ENCODE measurements at regions not wholly inside any gene's neighbourhood (a gene's known extent, or its start where the extent isn't known, plus 50 kb on each side); places are given as distances from the start of the nearest gene placed in this dataset.

- DNase-seq (ENCODE audit: low read depth), result no peak
- TF ChIP-seq, protein P1, sequence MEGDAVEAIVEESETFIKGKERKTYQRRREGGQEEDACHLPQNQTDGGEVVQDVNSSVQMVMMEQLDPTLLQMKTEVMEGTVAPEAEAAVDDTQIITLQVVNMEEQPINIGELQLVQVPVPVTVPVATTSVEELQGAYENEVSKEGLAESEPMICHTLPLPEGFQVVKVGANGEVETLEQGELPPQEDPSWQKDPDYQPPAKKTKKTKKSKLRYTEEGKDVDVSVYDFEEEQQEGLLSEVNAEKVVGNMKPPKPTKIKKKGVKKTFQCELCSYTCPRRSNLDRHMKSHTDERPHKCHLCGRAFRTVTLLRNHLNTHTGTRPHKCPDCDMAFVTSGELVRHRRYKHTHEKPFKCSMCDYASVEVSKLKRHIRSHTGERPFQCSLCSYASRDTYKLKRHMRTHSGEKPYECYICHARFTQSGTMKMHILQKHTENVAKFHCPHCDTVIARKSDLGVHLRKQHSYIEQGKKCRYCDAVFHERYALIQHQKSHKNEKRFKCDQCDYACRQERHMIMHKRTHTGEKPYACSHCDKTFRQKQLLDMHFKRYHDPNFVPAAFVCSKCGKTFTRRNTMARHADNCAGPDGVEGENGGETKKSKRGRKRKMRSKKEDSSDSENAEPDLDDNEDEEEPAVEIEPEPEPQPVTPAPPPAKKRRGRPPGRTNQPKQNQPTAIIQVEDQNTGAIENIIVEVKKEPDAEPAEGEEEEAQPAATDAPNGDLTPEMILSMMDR (IDR thresholded peaks at IDR 0.05; ENCODE audit: insufficient read depth, low read length), result no peak
Measured at GRCh38 chr1:55990007-55990406, 589.4 kb downstream of the PLPP3 start.

DNA sequence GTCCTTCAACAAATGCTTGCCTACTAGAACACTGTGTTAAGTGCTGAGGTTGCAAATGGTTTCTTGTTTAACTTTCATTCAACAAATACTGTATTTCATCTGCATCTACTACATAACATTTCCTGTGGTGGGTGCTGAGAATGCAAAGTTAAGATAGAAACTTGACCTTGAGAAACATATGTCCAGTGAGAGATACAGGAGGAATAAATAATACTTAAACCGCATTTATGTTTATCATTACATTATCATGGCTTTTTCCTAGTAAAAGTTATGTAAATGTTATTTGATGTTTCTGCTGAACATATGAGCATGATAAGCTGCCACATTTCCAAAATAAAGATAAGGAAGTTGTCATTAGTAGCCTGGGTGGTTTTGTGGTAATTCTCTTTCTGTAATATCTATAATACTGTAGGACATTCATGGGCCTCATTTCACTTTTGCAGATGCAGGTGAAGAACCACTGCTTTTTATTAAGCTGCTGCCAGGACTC, 590.4 kb downstream of the PLPP3 start:
- no peak for DNase-seq (ENCODE audit: low read depth)
- TF ChIP-seq, protein P1 (IDR thresholded peaks at IDR 0.05; ENCODE audit: insufficient read depth, low read length), result no peak
- no peak overlapping the region for H3K4me3 ChIP-seq (ENCODE audit: low read depth, low read length)

More at GRCh38 chr1:55990007-55990406, 589.4 kb downstream of the PLPP3 start:
- no peak overlapping the region for H3K4me3 ChIP-seq (ENCODE audit: low read depth, low read length)

GRCh38 chr1:55987491-55988249, 591.7 kb downstream of the PLPP3 start:
- DNase-seq (ENCODE audit: low read depth), result peak; percentile 74
- TF ChIP-seq, protein P1 (IDR thresholded peaks at IDR 0.05; ENCODE audit: insufficient read depth, low read length), result no peak
- no peak overlapping the region for H3K4me3 ChIP-seq (ENCODE audit: low read depth, low read length)

DNA sequence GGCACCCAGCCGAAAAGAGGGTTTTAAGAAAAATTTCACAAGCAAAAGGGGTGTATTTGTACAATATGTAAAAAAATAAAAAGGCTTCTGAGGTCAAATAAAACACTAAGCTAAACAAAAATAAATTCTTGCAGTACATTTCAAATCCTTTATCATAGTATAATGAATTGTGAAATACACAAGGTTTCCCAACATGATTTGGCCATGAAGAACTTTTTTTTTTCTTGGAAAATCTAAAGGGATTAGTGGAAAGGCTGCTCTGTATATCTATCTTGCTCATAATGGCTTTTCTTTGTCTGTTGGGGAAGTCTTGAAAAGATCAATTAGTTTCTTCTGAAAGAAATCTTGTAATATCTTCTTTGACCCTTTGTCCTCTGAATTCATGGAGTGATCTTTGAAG, 593.4 kb downstream of the PLPP3 start:
- TF ChIP-seq, protein P1 (IDR thresholded peaks at IDR 0.05; ENCODE audit: insufficient read depth, low read length), result no peak
- H3K4me3 ChIP-seq (ENCODE audit: low read depth, low read length), result no peak overlapping the region
- peak; percentile 82 for DNase-seq (ENCODE audit: low read depth)

- no peak overlapping the region for H3K4me3 ChIP-seq (ENCODE audit: low read depth, low read length)
- peak; percentile 76 for DNase-seq (ENCODE audit: low read depth)
- TF ChIP-seq, protein P1 (IDR thresholded peaks at IDR 0.05; ENCODE audit: insufficient read depth, low read length), result no peak
Measured at GRCh38 chr1:55981010-55981650, 598.2 kb downstream of the PLPP3 start.

DNA sequence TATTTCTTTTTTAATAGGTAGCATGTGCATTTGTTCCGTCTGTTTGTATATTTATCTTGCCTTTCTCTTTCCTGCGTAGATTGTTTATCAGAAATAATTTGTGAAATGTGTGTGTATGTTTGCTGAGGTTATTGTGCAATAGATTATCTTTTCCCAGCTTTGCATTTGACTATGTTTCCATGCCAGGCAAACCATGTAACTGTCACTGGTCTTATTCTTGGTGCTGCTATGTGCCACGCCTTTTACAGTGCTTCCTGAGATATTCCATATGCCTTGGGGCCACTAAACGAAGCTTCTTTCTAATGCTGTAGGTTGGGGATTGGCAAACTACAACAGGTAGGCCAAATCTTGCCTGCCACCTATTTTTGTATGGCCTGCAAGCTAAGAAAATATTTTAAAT, 598.8 kb downstream of the PLPP3 start:
- DNase-seq (ENCODE audit: low read depth), result peak; percentile 28
- no peak overlapping the region for H3K4me3 ChIP-seq (ENCODE audit: low read depth, low read length)
- TF ChIP-seq, protein P1 (IDR thresholded peaks at IDR 0.05; ENCODE audit: insufficient read depth, low read length), result no peak
